OCI-LY7 (cell line): ENCODE measurements at regions not wholly inside any gene's neighbourhood (a gene's known extent, or its start where the extent isn't known, plus 50 kb on each side); places are given as distances from the start of the nearest gene placed in this dataset.

ENCODE experiments used
- CTCF ChIP-seq: fragments of 200-600 bp; sonication (generic); conservative IDR thresholded peaks from 2 replicates; pipeline ENCODE4 v1.5.1; 2014; ENCODE audit warnings: mild to moderate bottlenecking, antibody characterized with exemption, low read length, moderate library complexity, mixed read lengths
- EZH2phosphoT487 ChIP-seq: fragments of 200-600 bp; sonication (generic); IDR thresholded peaks from 2 replicates; pipeline ENCODE4 v1.6.1; 2018; ENCODE audit warnings: low read depth, borderline replicate concordance, mild to moderate bottlenecking, mixed run types, antibody characterized with exemption, low read length, moderate library complexity, mixed read lengths

- TF ChIP-seq CTCF (no peak), EZH2phosphoT487 (no peak)
Observed at GRCh38 chr6:21531393-21531792, 62.2 kb upstream of the SOX4 start.
